ENCODE measurements at regions not wholly inside any gene's neighbourhood (a gene's known extent, or its start where the extent isn't known, plus 50 kb on each side); places are given as distances from the start of the nearest gene placed in this dataset.

- Histone ChIP-seq H3K9ac (ENCODE audit: insufficient read depth in 1 of 2, low read depth in 2 of 2, low read length in 2 of 2) (no peak overlapping the region), H3K4me1 (replicated peaks in 1 of 2; ENCODE audit: control insufficient read depth in 2 of 2, insufficient read depth in 2 of 2, low read length in 2 of 2) (no peaks in the 10 kb centered on the region), H3K36me3 (ENCODE audit: control insufficient read depth, insufficient read depth, low read length) (no peaks in the 10 kb centered on the region), H3K9me1 (ENCODE audit: control insufficient read depth, insufficient read depth, low read length) (no peaks in the 10 kb centered on the region), H3K79me2 (ENCODE audit: control insufficient read depth, insufficient read depth, low read length) (no peaks in the 10 kb centered on the region), H3K9me3 (replicated peaks; ENCODE audit: control insufficient read depth, insufficient read depth, low read depth, low read length) (no peaks in the 10 kb centered on the region), H3K27ac (ENCODE audit: extremely low read depth, low read depth, low read length) (no peak overlapping the region), H3K4me3 (no peak overlapping the region), H4K20me1 (replicated peaks; ENCODE audit: control insufficient read depth, insufficient read depth, low read length) (no peaks in the 10 kb centered on the region), H2AFZ (ENCODE audit: low read depth, low read length) (no peak overlapping the region), H3K27me3 (ENCODE audit: control insufficient read depth in 2 of 2, insufficient read depth in 2 of 2, low read length in 2 of 2) (no peaks in the 10 kb centered on the region), H3K4me2 (ENCODE audit: insufficient read depth, low read length) (no peak overlapping the region)
- WGBS (ENCODE audit: insufficient coverage, low coverage, missing lambda C conversion rate) = under 1% methylated on average over 7 of the region's 7 CpGs
- no TSS peak for BruUV-seq (replicated peaks)
- TF ChIP-seq SMAD3 (CRISPR knock-in tag; conservative IDR thresholded peaks at IDR 0.05) (no peak), HLTF (IDR thresholded peaks at IDR 0.05) (no peak), E2F4 (CRISPR knock-in tag; IDR thresholded peaks at IDR 0.05; ENCODE audit: low read depth) (no peak), SREBF2 (CRISPR knock-in tag; IDR thresholded peaks at IDR 0.05) (no peak), CCNT2 (IDR thresholded peaks at IDR 0.05; ENCODE audit: borderline replicate concordance, extremely low read depth, insufficient read length, low read depth, low read length) (no peak), HDGF (IDR thresholded peaks at IDR 0.05) (no peak), SAP30 (IDR thresholded peaks at IDR 0.05; ENCODE audit: borderline replicate concordance, insufficient read depth, low read depth, low read length, poor library complexity, severe bottlenecking) (no peak), GTF2A2 (tag; IDR thresholded peaks at IDR 0.05) (no peak), CREB1 (IDR thresholded peaks at IDR 0.05) (no peak), CREB1 (CRISPR knock-in tag; IDR thresholded peaks at IDR 0.05) (no peak), TAF9B (IDR thresholded peaks at IDR 0.05; ENCODE audit: partially characterized antibody) (no peak), TRIM25 (IDR thresholded peaks at IDR 0.05; ENCODE audit: borderline replicate concordance) (no peak), DACH1 (IDR thresholded peaks at IDR 0.05; ENCODE audit: partially characterized antibody) (no peak)
- FAIRE-seq (no peak), DNase-seq (ENCODE audit: extremely low read depth in 1 of 4, low spot score in 3 of 4) (no peak), ATAC-seq (no peak)
- ChIA-PET POLR2A (interaction anchor here (1.1 kb wide), 1 partner anchor 143 kb away, joined by 5 read pairs; no protein-coding TSS in a partner anchor), CTCF (ENCODE audit: low intra/inter-chr PET ratio) (no interaction called here)
- intact Hi-C loops (cut with micrococcal nuclease) (no loop called here), in situ Hi-C loops (cut with MboI) (no loop called here)
These were observed 727.1 kb upstream of the TBX3 start for GRCh38 chr12:115411121-115411520.

Data from K562 (cell line).